ENCODE measurements at regions not wholly inside any gene's neighbourhood (a gene's known extent, or its start where the extent isn't known, plus 50 kb on each side); places are given as distances from the start of the nearest gene placed in this dataset.

DNA sequence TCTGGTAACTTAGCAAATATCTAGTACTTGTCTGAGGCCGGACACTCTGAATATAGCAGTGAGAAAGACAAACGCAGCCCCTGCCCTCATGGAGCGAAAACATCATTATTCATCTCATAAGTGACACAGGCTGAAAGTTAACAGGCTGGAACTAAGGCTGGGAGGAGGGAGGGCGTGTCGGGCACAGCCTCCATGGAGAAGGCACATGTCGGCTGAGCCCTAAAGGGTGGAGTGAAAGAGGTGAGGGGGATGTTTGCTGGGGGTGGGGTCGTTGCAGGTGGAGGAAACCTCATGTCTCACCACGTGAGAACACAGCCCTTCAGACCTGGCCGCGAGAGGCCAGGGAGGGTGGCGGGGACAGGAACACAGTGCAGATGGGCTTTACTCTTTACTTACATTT, 108.8 kb upstream of the FOXC1 start:
- TF ChIP-seq, protein P1, sequence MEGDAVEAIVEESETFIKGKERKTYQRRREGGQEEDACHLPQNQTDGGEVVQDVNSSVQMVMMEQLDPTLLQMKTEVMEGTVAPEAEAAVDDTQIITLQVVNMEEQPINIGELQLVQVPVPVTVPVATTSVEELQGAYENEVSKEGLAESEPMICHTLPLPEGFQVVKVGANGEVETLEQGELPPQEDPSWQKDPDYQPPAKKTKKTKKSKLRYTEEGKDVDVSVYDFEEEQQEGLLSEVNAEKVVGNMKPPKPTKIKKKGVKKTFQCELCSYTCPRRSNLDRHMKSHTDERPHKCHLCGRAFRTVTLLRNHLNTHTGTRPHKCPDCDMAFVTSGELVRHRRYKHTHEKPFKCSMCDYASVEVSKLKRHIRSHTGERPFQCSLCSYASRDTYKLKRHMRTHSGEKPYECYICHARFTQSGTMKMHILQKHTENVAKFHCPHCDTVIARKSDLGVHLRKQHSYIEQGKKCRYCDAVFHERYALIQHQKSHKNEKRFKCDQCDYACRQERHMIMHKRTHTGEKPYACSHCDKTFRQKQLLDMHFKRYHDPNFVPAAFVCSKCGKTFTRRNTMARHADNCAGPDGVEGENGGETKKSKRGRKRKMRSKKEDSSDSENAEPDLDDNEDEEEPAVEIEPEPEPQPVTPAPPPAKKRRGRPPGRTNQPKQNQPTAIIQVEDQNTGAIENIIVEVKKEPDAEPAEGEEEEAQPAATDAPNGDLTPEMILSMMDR (IDR thresholded peaks at IDR 0.05; ENCODE audit: low read depth, low read length, missing control alignments), result no peak
- no peaks in the 10 kb centered on the region for H3K36me3 ChIP-seq (replicated peaks)
- no peak for DNase-seq
- H3K27ac ChIP-seq, result no peak overlapping the region
- H3K27me3 ChIP-seq (replicated peaks), result no peaks in the 10 kb centered on the region
- no peak overlapping the region for H3K4me3 ChIP-seq (ENCODE audit: low read depth, low read length)
- in situ Hi-C loops (cut with HindIII; ENCODE audit: low pct_ligation_motif_present, low sequenced_read_pairs), result no loop called here

DNA sequence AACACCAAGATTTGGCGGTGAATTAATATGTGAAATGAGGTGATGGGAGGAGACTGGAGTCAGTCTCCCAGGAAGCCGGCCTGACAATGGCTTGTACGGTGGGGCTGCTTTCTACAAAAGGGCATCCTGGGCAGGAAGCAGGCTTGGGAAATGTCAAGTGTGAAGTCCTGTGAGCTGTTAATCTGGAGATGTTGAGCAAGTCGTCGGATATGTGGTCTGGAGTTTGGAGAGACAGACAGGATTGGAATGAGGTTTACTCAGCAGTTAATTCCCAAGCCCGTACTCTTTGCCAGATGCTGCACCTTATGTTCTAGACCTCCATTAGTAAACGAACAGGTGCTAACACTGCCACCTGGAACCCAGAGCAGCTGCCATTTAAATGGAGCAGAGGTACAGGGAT, 107.7 kb upstream of the FOXC1 start:
- TF ChIP-seq, protein P1 (IDR thresholded peaks at IDR 0.05; ENCODE audit: low read depth, low read length, missing control alignments), result no peak
- no peak overlapping the region for H3K4me3 ChIP-seq (ENCODE audit: low read depth, low read length)
- no peak for DNase-seq
- in situ Hi-C loops (cut with HindIII; ENCODE audit: low pct_ligation_motif_present, low sequenced_read_pairs), result no loop called here
- H3K27ac ChIP-seq, result no peak overlapping the region
- no peaks in the 10 kb centered on the region for H3K36me3 ChIP-seq (replicated peaks)
- H3K27me3 ChIP-seq (replicated peaks), result no peaks in the 10 kb centered on the region

DNA sequence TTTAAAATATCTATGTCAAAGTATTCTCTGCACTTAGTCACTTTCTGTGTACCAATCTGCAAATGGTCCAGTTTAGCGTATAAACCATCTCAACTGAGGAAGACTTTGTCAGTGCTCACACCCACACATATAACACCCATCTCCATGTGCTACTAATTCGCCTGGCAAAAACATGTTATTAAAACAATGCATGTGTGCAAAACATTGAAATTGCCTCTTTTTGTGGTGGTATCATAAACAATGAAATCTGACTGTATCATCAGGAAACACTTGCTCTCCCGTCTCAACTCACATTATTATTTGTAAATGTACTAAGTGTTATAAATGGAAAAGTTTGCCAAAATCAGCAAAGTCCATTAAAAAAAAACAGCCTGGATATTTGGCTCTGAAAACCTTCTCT, 105.9 kb upstream of the FOXC1 start:
- Histone ChIP-seq H3K27me3 (replicated peaks) (no peaks in the 10 kb centered on the region), H3K27ac (no peak overlapping the region), H3K36me3 (replicated peaks) (no peaks in the 10 kb centered on the region), H3K4me3 (ENCODE audit: low read depth, low read length) (no peak overlapping the region)
- no peak for DNase-seq
- TF ChIP-seq, protein P1 (IDR thresholded peaks at IDR 0.05; ENCODE audit: low read depth, low read length, missing control alignments), result no peak
- in situ Hi-C loops (cut with HindIII; ENCODE audit: low pct_ligation_motif_present, low sequenced_read_pairs), result no loop called here

DNA sequence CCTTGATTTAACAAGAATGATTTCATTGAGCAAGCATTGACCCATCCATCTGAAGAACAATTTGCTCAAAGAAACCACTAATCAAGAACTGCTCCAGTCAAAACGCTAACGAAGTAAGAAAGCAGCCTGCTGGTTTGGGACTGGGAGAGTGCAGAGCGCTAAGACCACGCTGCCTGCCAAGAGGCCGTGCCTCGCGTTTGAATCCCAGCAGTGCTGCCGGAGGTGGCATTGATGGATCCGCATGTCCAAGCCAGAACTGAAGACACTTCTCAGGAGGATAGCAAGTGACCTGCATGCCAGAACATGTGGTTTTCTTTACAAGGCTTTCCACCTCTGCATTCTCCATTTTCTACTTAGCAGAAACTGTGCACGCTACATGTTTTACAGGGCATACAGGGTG, 105.2 kb upstream of the FOXC1 start:
- no peak for DNase-seq
- TF ChIP-seq, protein P1 (IDR thresholded peaks at IDR 0.05; ENCODE audit: low read depth, low read length, missing control alignments), result no peak
- H3K36me3 ChIP-seq (replicated peaks), result no peaks in the 10 kb centered on the region
- no peaks in the 10 kb centered on the region for H3K27me3 ChIP-seq (replicated peaks)
- in situ Hi-C loops (cut with HindIII; ENCODE audit: low pct_ligation_motif_present, low sequenced_read_pairs), result no loop called here
- no peak overlapping the region for H3K4me3 ChIP-seq (ENCODE audit: low read depth, low read length)
- no peak overlapping the region for H3K27ac ChIP-seq

DNA sequence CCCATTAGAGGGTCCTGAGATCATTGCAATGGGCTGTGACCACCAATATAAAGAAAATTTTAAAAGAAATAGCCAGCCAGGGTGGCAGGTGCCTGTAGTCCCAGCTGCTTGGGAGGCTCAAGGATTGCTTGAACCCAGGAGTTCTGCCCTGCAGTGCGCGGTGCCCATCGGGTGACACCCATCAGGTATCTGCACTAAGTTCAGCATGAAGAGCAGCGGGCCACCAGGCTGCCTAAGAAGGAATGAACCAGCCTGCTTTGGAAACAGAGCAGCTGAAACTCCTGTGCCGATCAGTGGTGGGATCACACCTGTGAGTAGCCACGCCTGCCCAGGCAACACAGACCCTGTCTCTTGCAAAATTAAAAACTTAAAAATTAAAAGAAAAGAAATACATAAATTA, 102.5 kb upstream of the FOXC1 start:
- Histone ChIP-seq H3K27me3 (replicated peaks) (no peaks in the 10 kb centered on the region), H3K36me3 (replicated peaks) (no peaks in the 10 kb centered on the region), H3K4me3 (ENCODE audit: low read depth, low read length) (no peak overlapping the region), H3K27ac (no peak overlapping the region)
- no peak for DNase-seq
- TF ChIP-seq, protein P1 (IDR thresholded peaks at IDR 0.05; ENCODE audit: low read depth, low read length, missing control alignments), result no peak
- in situ Hi-C loops (cut with HindIII; ENCODE audit: low pct_ligation_motif_present, low sequenced_read_pairs), result no loop called here

DNA sequence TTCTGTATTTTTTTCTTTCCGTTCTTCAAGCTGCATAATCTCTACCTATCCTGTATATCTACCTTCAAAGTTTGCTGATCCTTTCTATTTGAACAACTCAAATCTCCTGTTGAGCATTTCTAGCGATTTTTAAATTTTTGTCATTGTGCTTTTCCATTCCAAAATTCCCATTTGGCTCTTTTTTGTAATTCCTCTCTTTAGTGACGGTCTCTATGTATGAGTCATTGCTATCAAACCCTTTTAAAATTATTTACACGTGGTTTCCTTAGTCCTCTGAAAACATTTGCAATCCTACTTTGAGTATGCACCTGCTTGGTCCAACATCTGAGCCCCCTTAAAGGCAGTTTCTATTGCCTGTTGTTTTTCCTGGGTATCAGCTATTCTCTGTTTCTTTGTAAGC, 100.5 kb upstream of the FOXC1 start:
- H3K36me3 ChIP-seq (replicated peaks), result no peaks in the 10 kb centered on the region
- no peak overlapping the region for H3K4me3 ChIP-seq (ENCODE audit: low read depth, low read length)
- TF ChIP-seq, protein P1 (IDR thresholded peaks at IDR 0.05; ENCODE audit: low read depth, low read length, missing control alignments), result no peak
- in situ Hi-C loops (cut with HindIII; ENCODE audit: low pct_ligation_motif_present, low sequenced_read_pairs), result no loop called here
- H3K27ac ChIP-seq, result no peak overlapping the region
- DNase-seq, result no peak
- no peaks in the 10 kb centered on the region for H3K27me3 ChIP-seq (replicated peaks)

All from brain microvascular endothelial cell (primary cell).